Suprapubic skin (tissue), 4 donors: ENCODE measurements at regions not wholly inside any gene's neighbourhood (a gene's known extent, or its start where the extent isn't known, plus 50 kb on each side); places are given as distances from the start of the nearest gene placed in this dataset.

Experiments
- DNase-seq, 2 donors: peaks; one replicate each; pipeline ENCODE4 v3.0.0-alpha.2; 2019; ENCODE audit warnings: low spot score in 2 of 2
- H3K27ac ChIP-seq: fragments of 200-600 bp; sonication (generic); one replicate; pipeline ENCODE4 v1.5.1; 2019
- H3K27me3 ChIP-seq: fragments of 200-600 bp; sonication (generic); one replicate; pipeline ENCODE4 v1.5.1; 2019
- H3K36me3 ChIP-seq: fragments of 200-600 bp; sonication (generic); one replicate; pipeline ENCODE4 v1.5.1; 2019
- H3K4me1 ChIP-seq: fragments of 200-600 bp; sonication (generic); one replicate; pipeline ENCODE4 v1.5.1; 2019
- H3K4me3 ChIP-seq: fragments of 200-600 bp; sonication (generic); one replicate; pipeline ENCODE4 v1.5.1; 2019; ENCODE audit warnings: mild to moderate bottlenecking
- H3K9me3 ChIP-seq: fragments of 200-600 bp; sonication (generic); one replicate; pipeline ENCODE4 v1.5.1; 2019
- CTCF ChIP-seq, 2 donors: fragments of 200-600 bp in 1 of 2; fragments of 450-650 bp in 1 of 2; sonication (generic) in 1 of 2; IDR thresholded peaks; one replicate each; pipeline ENCODE4 v1.5.1; 2016 to 2019; ENCODE audit warnings: antibody characterized with exemption in 2 of 2, mild to moderate bottlenecking in 1 of 2, moderate library complexity in 1 of 2
- EP300 ChIP-seq: sonication (generic); formaldehyde crosslinking; IDR thresholded peaks from one replicate; pipeline ENCODE4 v1.6.1; 2017; ENCODE audit warnings: antibody characterized with exemption
- POLR2A ChIP-seq, 2 donors: fragments of 450-650 bp; IDR thresholded peaks; one replicate each; pipeline ENCODE4 v1.6.1; 2017; ENCODE audit warnings: antibody characterized with exemption in 2 of 2, mild to moderate bottlenecking in 2 of 2, moderate library complexity in 2 of 2
- POLR2AphosphoS5 ChIP-seq, 3 donors: sonication (generic); formaldehyde crosslinking; IDR thresholded peaks; one replicate each; pipeline ENCODE4 v1.6.1; 2017; ENCODE audit warnings: antibody characterized with exemption in 3 of 3
- WGBS: methylation state at CpG from one replicate; pipeline ENCODE4 v1.1.5; 2018; 5-methylcytosine and 5-hydroxymethylcytosine counted together

- no peak for TF ChIP-seq POLR2A (IDR thresholded peaks at IDR 0.05)
- no peak for TF ChIP-seq POLR2AphosphoS5 (IDR thresholded peaks at IDR 0.05)
- TF ChIP-seq CTCF (IDR thresholded peaks at IDR 0.05): no peak
- no peak for TF ChIP-seq EP300
- H3K9me3 ChIP-seq: no peaks in the 10 kb centered on the region
- no peak overlapping the region for H3K27ac ChIP-seq
- H3K36me3 ChIP-seq: no peaks in the 10 kb centered on the region
- 75% methylated on average over 3 of the region's 3 CpGs for WGBS
- H3K27me3 ChIP-seq: peaks cover 19% of the 10 kb centered on the region
- no peak overlapping the region for H3K4me3 ChIP-seq
- peaks cover 9% of the 10 kb centered on the region for H3K4me1 ChIP-seq
- DNase-seq: no peak
These were observed 146.6 kb upstream of the PRSS16 start for GRCh38 chr6:27100921-27101320.

DNA sequence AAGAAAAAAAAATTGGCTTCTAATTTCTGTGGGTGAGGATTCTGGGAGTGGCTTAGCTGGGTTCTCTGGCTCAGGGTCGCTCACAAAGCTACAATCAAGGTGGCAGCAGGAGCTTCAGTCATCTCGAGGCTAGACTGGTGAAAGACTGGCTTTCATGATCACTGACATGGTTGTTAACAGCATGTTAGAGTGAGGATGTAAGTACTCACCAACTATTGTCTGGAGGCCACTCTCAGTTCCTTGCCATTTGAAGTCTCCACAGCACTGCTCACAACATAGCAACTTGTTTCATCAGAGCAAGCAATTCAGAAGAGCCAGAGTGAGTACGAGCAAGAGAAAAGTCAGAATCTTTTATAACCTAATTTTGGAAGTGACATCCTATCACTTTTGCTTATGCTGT, 145.7 kb upstream of the PRSS16 start:
- Histone ChIP-seq H3K27ac (no peak overlapping the region), H3K36me3 (no peaks in the 10 kb centered on the region), H3K9me3 (no peaks in the 10 kb centered on the region), H3K4me1 (peaks cover 5% of the 10 kb centered on the region), H3K4me3 (no peak overlapping the region), H3K27me3 (peaks cover 16% of the 10 kb centered on the region)
- DNase-seq: no peak
- no peak for TF ChIP-seq POLR2A (IDR thresholded peaks at IDR 0.05)
- no peak for TF ChIP-seq EP300
- TF ChIP-seq POLR2AphosphoS5 (IDR thresholded peaks at IDR 0.05): no peak
- TF ChIP-seq CTCF (IDR thresholded peaks at IDR 0.05): no peak
- WGBS: 54% methylated on average over 3 of the region's 3 CpGs

DNA sequence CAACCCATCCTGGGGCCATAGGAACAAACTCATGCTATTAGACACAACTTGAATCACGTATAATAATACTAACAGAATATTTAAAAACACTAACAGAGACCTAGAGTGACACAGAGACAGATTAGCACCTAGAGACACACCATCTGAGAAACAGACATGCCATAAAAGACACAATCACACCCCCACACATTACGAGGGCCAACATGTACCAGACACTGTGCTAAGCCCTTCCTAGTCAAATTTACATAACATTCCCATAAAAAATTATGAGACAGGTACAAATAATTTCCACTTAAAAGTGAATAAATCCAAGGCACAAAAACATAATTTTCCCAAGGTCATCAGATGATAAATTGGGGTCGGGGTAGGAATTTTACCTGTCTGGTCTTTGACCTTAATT, 141.1 kb upstream of the PRSS16 start:
- WGBS: 83% methylated on average over 3 of the region's 3 CpGs
- Histone ChIP-seq H3K9me3 (no peaks in the 10 kb centered on the region), H3K4me3 (no peak overlapping the region), H3K27me3 (peaks cover 3% of the 10 kb centered on the region), H3K36me3 (no peaks in the 10 kb centered on the region), H3K4me1 (no peaks in the 10 kb centered on the region), H3K27ac (no peak overlapping the region)
- TF ChIP-seq CTCF (IDR thresholded peaks at IDR 0.05): no peak
- TF ChIP-seq POLR2AphosphoS5 (IDR thresholded peaks at IDR 0.05): no peak
- TF ChIP-seq POLR2A (IDR thresholded peaks at IDR 0.05): no peak
- TF ChIP-seq EP300: no peak
- DNase-seq: no peak

DNA sequence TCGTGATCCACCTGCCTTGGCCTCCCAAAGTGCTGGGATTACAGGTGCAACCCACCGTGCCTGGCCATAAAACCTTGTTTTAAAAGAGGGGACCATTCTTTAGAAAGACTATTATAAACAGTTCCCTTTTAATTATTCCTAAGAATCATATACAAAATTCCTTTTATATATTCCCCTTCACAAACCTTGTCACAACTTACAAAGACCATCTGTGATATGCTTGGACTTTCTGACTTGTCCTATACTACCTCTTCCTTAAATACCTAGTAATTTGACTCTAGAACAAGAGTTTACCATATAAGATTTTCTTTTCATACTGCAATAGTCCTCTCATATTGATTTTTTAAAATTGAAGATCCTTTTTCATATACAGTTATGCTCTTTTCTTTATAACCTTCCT, 135.8 kb upstream of the PRSS16 start:
- H3K27ac ChIP-seq: no peak overlapping the region
- peaks cover 11% of the 10 kb centered on the region for H3K27me3 ChIP-seq
- no peaks in the 10 kb centered on the region for H3K9me3 ChIP-seq
- H3K4me1 ChIP-seq: no peaks in the 10 kb centered on the region
- TF ChIP-seq POLR2AphosphoS5 (IDR thresholded peaks at IDR 0.05) (no peak), CTCF (IDR thresholded peaks at IDR 0.05) (no peak), POLR2A (IDR thresholded peaks at IDR 0.05) (no peak), EP300 (no peak)
- DNase-seq: no peak
- no peak overlapping the region for H3K4me3 ChIP-seq
- WGBS: 59% methylated on average over 2 of the region's 2 CpGs
- no peaks in the 10 kb centered on the region for H3K36me3 ChIP-seq

DNA sequence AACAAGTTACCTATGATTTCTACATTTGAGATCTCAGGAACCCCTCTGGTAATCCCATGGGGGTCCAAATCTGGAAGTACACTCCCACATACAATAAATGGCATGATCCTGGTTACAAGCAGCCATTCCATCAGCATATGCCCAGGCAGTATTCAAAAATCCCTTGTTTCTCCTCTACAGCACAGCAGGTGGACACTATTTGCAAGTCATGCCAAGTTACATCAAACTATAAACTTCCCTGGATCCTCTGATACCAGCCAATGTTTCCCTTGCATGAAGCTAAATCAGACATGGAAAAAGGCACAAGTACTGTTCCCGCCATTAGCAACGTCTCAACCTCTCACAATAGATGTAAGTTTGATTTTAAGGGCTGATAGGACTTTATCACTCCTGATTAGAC, 134.5 kb upstream of the PRSS16 start:
- H3K27me3 ChIP-seq: peaks cover 11% of the 10 kb centered on the region
- H3K9me3 ChIP-seq: no peaks in the 10 kb centered on the region
- H3K4me1 ChIP-seq: no peaks in the 10 kb centered on the region
- H3K36me3 ChIP-seq: no peaks in the 10 kb centered on the region
- WGBS: 94% methylated on average over 2 of the region's 2 CpGs
- H3K27ac ChIP-seq: no peak overlapping the region
- TF ChIP-seq CTCF (IDR thresholded peaks at IDR 0.05): no peak
- no peak for TF ChIP-seq POLR2A (IDR thresholded peaks at IDR 0.05)
- no peak for TF ChIP-seq EP300
- no peak for TF ChIP-seq POLR2AphosphoS5 (IDR thresholded peaks at IDR 0.05)
- no peak for DNase-seq
- no peak overlapping the region for H3K4me3 ChIP-seq
